GM21526 (cell line): ENCODE measurements at regions not wholly inside any gene's neighbourhood (a gene's known extent, or its start where the extent isn't known, plus 50 kb on each side); places are given as distances from the start of the nearest gene placed in this dataset.

Source experiments
- ATAC-seq: cut with Tn5 transposase; IDR thresholded peaks from one replicate; pipeline ENCODE4 v1.9.1; 2021; ENCODE audit warnings: moderate library complexity; ENCODE audit not compliant: unreplicated experiment, low FRiP score

DNA sequence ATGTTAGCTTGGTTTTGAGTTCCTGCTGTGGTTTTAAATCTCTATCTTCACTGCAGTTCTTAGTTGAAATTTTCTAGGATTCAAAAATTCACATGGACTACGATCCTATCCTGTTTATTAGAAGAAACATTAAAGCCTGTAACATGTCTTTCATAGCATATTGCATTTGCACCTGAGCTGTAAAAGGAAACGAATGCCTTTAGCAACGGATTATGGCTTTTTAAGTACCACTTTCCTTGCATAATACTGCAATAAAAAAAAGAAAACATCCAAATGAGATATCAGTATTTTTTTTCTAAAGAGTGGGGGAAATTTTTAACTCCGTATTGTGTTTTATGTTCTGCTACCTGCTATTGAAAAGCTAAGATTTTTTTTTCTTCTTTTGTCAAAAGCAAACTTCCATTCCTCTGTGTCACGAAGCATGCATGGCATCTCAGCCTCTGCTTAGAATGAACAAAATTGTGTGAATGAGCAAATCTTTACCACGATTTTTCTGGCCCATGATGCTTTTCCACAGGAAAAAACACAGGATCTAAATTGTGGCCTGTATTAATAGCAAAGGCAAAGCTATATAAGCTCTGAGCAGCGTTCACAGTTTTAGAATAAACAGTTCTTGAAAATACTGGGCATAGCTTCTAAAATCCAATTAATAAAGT lies 110.0 kb upstream of the CDIN1 start:
- no peak for ATAC-seq

DNA sequence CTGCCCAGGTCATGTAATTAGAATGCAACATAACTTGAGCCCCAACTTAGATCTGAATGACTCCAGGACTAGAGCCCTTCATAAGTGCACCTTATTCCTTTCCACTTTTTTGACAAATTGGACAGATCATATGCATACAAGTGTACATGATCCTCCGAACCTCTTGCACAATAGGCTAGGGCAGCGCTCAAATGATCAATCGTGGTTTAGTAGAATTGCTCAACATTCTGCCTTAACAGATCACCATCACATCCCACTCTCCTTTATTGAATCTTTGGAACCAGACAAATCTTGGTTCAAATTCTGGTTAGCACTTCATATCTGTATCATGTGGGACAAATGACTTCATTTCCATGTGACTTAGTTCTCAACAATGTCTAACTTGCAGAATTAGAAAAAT lies 106.8 kb upstream of the CDIN1 start:
- no peak for ATAC-seq

DNA sequence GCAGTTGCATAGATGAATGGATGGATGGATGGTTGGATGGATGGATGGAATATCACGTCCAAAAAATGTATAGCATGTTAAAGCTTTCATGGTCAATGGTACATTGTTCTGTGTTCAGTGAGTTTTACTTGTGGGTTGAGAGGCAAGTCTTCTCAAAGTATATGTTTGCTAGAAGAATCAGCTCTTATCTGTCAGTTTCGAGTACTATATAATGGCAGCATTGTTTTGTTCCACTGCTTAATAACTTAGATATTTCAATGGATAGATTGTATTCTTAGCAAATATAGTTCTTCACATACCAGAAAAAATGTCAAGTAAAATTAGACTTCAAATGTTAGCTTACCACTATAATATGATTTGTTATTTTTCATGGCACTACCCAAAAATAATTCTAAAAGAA lies 100.9 kb upstream of the CDIN1 start:
- no peak for ATAC-seq

DNA sequence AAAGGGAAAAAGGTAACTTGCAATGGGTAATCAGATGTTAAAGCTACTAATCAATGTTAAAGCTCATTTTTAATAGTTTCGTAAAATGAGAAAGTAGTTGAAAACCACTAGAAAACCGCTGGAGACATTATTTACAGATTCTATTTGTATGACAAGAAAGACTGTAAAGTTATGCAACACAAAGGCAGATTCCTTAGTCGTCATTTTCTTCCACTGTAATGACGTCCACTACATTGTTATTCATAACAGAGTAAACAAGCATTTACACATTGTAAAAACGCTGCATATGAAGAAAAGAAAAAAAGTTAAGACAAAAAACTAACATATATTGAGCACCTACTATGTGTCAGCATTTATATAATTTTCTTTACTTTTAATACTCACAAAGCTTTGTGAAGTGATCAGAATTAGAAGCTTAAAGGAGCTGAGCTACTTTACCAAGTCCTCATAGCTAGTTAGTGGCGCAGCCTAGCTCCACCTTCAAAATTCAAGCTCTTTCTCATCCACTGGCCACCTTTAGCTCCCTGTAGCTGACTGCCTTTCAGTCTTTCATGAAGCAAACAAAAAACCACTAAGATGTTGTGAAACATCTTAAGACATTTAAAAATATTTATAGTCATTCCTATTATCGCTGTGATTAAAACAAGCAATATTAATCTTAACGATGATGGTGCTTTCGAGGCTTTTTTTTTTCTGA lies 100.1 kb upstream of the CDIN1 start:
- ATAC-seq: no peak

DNA sequence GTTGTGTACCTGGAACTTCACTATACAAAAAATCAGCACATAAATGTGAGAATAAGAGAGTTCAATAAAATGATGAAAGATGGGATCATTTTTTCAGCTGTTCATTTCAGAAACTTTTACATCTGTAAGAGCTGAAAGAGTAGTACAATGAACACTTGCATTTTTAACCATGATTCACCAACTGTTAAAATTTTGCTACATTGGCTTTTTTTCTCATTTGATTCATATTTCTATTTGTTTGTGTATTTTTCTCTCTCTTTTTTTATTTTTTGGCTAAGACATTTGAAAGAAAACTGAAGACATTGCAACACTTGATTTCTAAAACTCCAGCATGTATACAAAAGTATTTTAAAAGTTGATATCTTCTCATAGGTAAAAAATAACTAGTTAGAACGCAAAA lies 98.3 kb upstream of the CDIN1 start:
- ATAC-seq: no peak

DNA sequence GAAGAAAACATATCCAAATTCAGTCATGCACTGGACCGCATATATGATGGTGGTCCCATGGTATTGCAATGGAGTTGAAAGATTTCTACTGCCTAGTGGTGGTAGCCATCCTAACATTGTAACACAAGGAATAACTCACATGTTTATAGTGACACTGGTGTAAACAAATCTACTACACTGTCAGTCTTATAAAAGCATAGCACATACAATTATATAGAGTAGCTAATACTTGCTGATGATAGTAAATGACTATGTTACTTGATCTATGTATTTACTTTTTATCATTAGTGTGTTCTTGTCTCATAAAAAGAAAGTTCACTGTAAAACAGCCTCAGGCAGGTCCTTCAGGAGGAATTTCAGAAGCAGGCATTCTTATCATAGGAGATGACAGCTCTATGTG lies 96.0 kb upstream of the CDIN1 start:
- no peak for ATAC-seq

DNA sequence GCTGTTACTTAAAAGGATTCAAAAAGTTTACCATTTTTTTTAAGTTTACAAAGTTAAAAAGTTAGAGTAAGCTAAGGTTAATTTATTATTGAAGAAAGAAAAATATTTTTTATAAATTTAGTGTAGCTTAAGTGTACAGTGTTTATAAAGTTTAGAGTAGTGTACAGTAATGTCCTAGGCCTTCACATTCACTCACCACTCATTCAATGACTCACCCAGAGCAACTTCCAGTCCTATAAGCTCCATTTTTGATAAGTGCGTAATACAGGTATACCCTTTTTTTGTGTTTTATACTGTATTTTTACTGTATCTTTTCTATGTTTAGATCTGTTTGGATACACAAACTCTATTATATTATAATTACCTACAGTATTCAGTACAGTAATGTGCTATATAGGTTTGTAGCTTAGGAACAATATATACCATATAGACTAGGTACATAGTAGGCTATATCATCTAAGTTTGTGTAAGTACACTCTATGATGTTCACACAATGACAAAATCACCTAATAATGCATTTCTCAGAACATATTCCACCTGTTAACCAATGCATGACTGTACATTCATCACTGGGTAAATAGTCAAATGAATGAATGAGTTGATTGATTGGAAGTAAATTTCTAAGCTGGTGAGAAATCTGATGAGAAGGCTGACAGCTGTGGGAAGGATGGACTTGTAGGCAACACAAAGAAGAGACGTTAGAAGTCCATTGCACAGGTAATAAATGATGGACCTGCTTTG lies 95.2 kb upstream of the CDIN1 start:
- no peak for ATAC-seq

DNA sequence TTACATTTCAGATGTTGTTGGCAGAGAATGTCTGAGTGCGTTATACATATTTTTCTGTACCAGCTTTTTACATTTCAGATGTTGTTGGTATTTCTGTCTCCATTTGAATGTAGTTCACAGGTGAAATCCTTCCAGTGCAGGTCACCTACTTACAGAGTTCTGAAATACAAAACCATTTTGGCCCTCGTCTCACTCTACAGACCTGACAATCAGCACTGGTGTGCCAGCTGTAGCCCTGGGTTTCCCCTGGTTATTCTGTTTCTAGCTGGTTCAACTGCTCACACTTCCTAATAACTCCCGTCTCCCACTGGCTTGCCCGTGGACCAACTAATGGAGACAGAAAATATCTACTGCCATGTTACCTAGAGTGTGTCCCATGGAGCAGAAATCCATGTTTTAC lies 87.5 kb upstream of the CDIN1 start:
- no peak for ATAC-seq

DNA sequence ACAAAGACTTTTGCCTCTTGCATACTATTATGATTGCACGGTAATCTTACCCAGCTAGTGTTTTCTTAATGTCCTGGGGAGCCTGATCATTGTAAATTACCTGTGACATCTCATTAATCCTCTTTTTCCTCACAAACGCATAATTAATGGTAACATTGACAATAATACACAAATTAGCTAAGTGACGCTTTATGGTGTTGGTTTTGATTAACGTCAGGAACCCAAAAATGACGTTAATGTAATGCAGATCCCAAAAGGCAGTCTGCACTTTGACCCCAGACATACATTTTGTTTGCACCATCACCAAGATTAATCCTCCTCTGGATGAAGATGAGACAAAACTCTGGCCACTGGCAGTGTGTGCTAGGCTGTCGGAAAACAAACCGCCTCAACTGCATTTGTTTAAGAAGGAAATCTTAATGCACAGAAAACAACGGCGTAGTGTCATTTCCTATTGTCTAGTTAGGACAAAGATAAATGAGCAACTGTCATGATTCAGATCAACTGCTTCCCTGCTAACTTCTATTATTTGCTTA lies 83.9 kb upstream of the CDIN1 start:
- ATAC-seq: no peak

DNA sequence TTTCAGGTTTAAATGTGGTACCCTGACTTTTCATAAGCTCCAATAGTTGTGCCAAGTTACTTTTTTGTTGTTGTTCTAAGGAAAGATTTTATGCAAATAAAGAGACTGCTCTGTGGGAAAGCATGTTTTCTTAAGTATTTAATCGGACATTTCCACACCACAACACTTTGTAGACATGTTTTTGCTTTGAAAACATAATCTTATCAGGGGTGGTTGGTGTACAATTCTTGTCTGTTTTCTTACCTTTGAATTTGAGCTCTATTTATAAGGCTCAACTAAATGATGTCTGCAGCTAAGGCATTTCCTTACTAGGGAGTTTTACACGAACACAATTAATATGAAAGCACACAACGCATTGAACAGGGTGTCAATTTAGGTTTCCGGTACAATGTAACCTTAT lies 81.5 kb upstream of the CDIN1 start:
- ATAC-seq: no peak

DNA sequence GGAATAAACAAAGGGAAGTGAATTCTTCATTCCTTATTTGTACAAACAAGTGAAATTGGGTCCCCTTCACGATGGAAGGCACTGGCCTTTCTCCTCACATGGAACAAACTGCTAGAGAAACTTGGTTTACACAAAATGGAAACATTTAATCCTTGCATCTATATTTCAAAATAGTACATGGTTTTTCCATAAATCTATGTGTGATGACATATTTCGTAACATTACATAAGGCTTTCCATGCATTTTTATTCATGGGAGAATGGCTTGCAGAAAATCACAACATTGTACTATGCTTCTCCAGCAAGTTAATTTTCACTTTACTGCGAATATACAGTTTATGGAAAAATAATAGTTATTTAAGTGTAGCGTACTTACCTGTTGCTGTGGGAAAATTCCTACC lies 81.0 kb upstream of the CDIN1 start:
- no peak for ATAC-seq

DNA sequence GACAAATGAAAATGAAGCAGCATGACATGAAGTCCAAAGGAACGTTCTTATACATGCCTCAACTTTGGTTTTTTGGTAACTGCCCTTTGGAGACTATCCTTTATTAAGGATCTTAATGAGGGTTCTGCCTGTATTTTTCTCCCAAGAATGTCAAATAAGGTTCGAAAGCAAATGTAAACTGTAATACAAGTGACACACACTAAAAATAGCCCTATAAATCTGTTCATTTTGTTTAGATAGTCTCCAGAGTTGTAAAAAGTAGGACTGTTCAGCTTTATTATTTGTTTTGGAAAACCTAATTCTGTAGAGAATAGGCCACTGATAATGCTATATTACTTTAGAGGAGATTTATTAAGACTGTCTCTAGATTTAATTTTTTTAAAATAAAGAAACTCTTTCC lies 80.5 kb upstream of the CDIN1 start:
- no peak for ATAC-seq

DNA sequence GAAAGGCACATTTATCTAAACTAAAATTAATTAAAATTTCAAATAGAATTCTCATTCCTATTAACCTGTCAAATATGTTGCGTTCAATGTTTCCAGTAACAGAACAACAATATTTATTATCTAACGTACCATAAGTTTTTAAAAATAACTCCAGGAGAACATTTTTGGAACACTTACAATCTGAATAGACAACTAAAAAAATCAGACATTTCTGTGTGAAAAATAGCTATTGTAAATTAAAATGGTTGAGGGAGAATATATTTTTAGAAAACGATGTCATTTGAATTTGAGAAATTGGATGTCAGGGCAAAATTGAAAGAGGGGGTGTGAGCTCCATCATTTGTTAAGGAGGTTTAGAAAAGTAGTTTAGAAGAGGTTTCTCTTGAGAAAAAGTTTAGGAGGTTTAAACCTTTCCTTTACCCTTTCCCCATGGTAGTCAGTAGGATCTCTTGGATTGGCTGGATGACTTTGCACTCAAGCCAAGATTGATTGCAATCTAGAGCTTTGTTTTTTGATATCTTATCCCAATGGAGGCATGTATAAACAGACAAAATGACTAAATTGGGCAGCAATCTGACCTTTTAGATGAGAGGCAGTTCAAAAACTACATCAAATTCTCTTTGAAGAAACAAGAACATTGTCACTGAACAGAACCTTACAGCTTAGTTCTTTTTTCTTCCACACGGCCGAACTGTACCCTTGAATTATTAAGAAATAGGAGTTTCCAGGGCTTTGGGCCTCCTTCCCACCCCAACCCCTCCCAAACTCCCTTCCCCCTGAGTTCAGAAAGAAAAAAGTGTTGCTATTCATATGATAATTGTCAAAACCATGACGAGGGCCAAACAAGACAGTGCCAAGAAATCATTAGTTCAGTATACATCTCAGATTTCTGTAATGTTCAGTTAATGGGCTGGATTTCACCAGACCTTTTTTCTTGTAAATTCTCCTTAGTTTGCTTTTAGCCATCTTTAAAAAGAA lies 79.7 kb upstream of the CDIN1 start:
- no peak for ATAC-seq

DNA sequence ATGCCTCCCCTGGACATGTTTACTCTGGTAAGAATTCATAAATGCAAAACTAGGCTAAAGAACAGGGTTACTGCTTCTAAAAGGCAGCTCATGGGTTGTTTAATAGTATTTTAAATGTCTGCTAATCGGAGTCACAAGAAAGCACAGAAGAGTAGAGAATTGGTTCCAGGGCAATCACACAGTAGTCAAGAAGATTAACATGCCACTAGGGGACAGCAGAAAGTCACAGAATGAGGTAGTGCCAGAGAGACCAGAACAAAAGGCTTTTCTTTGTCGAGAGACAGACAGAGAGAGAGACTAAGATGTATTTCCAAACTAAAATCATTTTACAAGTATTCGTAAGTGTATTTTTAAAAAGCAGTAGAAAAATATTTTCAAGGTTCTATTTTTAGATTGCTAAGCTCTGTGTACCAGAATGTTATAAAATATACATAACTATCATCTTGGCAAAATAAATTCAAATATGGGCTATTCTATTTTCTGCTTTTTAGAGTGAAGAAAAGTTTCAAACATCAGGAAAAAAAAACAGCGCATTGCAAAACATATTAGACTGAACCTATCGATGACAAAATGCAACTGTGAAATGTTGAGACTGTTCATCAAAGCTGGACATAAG lies 78.3 kb upstream of the CDIN1 start:
- no peak for ATAC-seq

DNA sequence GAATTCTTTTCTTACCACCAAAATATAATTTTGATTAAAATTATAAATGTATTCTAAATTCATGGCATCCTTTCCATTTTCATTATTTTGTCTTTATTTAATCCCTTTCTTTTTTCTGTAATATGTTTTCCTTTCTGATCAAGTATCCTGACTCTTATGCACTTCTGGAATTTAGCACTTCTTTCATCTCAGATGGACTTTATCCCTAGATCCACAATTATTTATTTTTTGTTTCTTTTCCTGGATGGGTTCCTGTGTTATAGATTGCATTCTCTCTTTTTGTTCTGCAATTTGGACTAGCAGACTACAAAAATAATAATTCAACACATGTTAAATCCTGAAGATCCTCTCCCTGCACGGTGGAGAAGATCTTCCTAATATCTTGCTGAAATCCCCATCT lies 76.9 kb upstream of the CDIN1 start:
- no peak for ATAC-seq

DNA sequence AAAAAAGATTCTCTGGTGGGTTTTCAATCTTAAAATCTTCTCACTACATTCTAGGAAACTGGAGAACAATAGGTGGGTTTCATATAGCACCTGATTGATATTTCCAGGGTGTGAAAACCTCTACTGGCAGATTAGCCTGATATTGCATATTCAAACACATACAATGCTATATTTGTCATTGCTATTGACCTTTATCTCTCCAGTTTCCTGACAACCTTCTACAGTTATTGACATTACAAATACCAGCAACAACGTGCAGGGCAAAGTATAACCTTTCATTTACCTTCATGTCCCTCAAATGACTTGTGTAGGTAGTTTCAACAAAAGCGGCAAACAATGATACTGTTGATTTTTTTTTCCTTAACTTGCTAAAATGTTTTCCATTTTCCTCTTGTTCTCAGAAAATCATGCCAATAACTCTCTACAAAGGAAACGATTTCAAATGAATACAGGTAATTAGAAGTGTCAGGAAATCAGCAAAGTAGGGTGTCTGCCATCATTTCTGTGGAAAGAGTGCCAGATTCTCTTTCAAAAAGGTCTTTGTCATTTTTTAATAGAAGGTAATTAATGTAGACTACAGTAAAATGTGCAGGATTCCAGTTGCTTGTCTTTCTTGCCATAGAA lies 72.6 kb upstream of the CDIN1 start:
- no peak for ATAC-seq

DNA sequence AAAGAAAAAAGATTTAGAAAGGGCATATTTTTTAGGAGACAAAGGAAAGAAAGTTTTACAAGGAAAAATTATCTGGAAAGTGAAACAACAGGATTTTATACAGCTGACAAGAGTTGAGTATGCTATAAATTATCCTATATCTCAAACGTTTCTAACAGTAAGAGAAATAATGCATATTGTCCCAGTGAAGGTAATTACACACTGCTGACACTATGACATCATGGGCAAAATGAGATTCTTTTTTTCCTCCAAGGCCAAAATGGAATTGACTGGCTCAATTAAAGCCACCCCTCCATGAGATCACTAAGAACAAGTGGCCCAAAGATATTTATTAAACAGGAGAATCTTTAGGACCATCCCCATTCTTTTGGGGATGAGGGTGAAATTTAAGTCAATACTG lies 72.0 kb upstream of the CDIN1 start:
- ATAC-seq: no peak

DNA sequence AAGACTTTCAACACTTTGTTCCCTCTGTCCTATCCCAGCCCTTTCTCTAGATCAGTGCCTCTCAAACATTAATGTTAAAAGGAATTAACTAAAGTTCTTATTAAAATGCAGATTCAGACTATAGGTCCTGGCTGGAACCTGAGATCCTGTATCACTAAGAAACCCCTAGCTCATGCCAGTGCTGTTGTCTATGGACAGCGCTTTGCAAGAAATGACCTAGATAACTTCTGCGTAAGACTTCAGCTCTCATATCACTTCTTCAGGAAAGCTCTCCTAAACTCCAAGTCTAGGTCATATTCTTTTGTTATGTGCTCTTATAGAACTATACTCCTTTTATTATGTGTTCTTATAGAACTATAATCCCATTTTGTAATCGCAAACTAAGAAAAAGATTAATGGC lies 67.8 kb upstream of the CDIN1 start:
- no peak for ATAC-seq

DNA sequence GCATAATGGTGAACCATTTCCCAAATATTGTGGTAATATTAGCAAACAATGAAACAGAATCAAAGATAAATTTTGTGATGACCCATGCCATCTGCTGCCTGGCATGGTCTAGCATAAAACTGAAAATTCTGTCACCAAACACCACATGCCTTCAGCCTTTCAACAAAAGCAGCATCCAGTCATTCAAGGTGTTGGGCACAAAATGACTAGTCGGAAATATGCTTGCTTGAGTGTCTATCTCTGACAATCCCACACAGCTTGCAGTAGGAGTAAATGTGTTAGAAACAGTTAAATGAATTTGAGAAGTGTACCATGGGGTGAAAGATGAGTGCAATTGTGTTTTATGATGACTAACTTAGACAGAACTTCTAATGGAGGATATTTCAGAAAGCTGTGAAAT lies 61.7 kb upstream of the CDIN1 start:
- ATAC-seq: no peak

DNA sequence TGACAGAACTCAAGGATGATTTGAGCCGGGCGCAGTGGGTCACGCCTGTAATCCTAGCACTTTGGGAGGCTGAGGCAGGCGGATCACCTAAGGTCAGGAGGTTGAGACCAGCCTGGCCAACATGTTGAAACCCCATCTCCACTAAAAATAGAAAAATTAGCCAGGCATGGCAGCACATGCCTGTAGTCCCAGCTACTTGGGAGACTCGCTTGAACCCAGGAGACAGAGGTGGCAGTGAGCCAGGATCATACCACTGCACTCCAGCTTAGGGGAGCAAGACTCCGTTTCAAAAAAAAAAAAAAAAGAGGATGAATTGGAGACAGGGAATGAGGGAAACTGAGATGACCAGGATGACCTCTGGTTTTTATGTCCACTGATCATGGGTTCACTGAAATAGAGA lies 60.4 kb upstream of the CDIN1 start:
- no peak for ATAC-seq
